SK-N-SH (cell line): ENCODE measurements at regions not wholly inside any gene's neighbourhood (a gene's known extent, or its start where the extent isn't known, plus 50 kb on each side); places are given as distances from the start of the nearest gene placed in this dataset.
A peak's percentile ranks its signal among the peaks of the same experiment; 100 is the strongest.

Experiments used
- CTCF ChIA-PET: fragments of 300-600, 350-600 bp; formaldehyde crosslinking; extraction: SDS; loops from one replicate; lab custom pipeline; 2021; lab: Yijun Ruan, JAX
- POLR2A ChIA-PET: fragments of 350-600 bp; sonication (Branson Sonifier 250); formaldehyde crosslinking; extraction: SDS; loops from one replicate; lab custom pipeline; 2020; ENCODE audit warnings: antibody characterized with exemption, inconsistent platforms; lab: Yijun Ruan, JAX
- DNase-seq: peaks from one replicate; pipeline ENCODE4 v3.0.0; 2012
- H2AFZ ChIP-seq: fragments of 200-600 bp; sonication (generic); 2 replicates; pipeline ENCODE4 v1.8.1; 2016; ENCODE audit warnings: antibody characterized with exemption, mild to moderate bottlenecking, low read depth
- H3F3A ChIP-seq: fragments of 200-600 bp; sonication (generic); replicated peaks from 2 replicates; pipeline ENCODE3; 2016; ENCODE audit warnings: antibody characterized with exemption, mild to moderate bottlenecking; ENCODE audit not compliant: insufficient read depth
- H3K27ac ChIP-seq, 2 experiments: fragments of 200-500 bp in 1 of 2; fragments of 200-600 bp in 1 of 2; sonication (Bioruptor generic) in 1 of 2; sonication (generic), shearing (Covaris generic) in 1 of 2; 2 replicates each; pipeline versions ENCODE4 v1.5.1 to v1.6.1; 2014 to 2016; ENCODE audit warnings: low read depth in 2 of 2, inconsistent platforms in 1 of 2, low read length in 1 of 2, mild to moderate bottlenecking in 1 of 2, mixed read lengths in 1 of 2
- H3K27me3 ChIP-seq: fragments of 200-600 bp; sonication (generic), shearing (Covaris generic); 2 replicates; pipeline ENCODE4 v1.6.1; 2016; ENCODE audit warnings: mixed run types; ENCODE audit not compliant: insufficient read depth
- H3K36me3 ChIP-seq, 2 experiments: fragments of 200-500 bp in 1 of 2; fragments of 200-600 bp in 1 of 2; sonication (Bioruptor generic) in 1 of 2; sonication (generic) in 1 of 2; replicated peaks in 1 of 2; 2 replicates each; pipeline versions ENCODE3 to v1.5.1; 2014 to 2016; ENCODE audit warnings: low read length in 1 of 2, mild to moderate bottlenecking in 1 of 2; ENCODE audit not compliant: insufficient read depth in 2 of 2, control insufficient read depth in 1 of 2
- H3K4me1 ChIP-seq, 2 experiments: fragments of 200-500 bp in 1 of 2; fragments of 200-600 bp in 1 of 2; sonication (Bioruptor generic) in 1 of 2; sonication (generic), shearing (Covaris generic) in 1 of 2; 2 replicates each; pipeline versions ENCODE4 v1.5.1 to v1.6.1; 2014 to 2016; ENCODE audit warnings: low read depth in 1 of 2, low read length in 1 of 2, mixed run types in 1 of 2; ENCODE audit not compliant: insufficient read depth in 2 of 2, control insufficient read depth in 1 of 2
- H3K4me2 ChIP-seq: fragments of 200-600 bp; sonication (generic), shearing (Covaris generic); 2 replicates; pipeline ENCODE4 v1.6.1; 2017; ENCODE audit warnings: mixed run types
- H3K4me3 ChIP-seq, 2 experiments: fragments of 200-500 bp in 1 of 2; fragments of 200-600 bp in 1 of 2; sonication (Bioruptor generic) in 1 of 2; sonication (generic), shearing (Covaris generic) in 1 of 2; 2 replicates each; pipeline versions ENCODE4 v1.5.1 to v1.8.1; 2014 to 2016; ENCODE audit warnings: low read depth in 2 of 2, inconsistent platforms in 1 of 2, low read length in 1 of 2, mild to moderate bottlenecking in 1 of 2, mixed read lengths in 1 of 2, moderate library complexity in 1 of 2
- H3K79me2 ChIP-seq: fragments of 200-600 bp; sonication (generic); 2 replicates; pipeline ENCODE4 v1.8.1; 2017; ENCODE audit warnings: mild to moderate bottlenecking; ENCODE audit not compliant: insufficient read depth
- H3K9ac ChIP-seq: fragments of 200-600 bp; sonication (generic); 2 replicates; pipeline ENCODE4 v1.6.1; 2017; ENCODE audit warnings: mixed run types
- H3K9me2 ChIP-seq: fragments of 200-600 bp; sonication (generic); 2 replicates; pipeline ENCODE4 v1.6.1; 2017; ENCODE audit warnings: mixed run types
- H3K9me3 ChIP-seq: fragments of 200-600 bp; sonication (generic); 2 replicates; pipeline ENCODE4 v1.6.1; 2017; ENCODE audit warnings: mixed run types, mild to moderate bottlenecking, moderate library complexity
- H4K20me1 ChIP-seq: fragments of 200-600 bp; sonication (generic); 2 replicates; pipeline ENCODE4 v1.6.1; 2017; ENCODE audit warnings: mild to moderate bottlenecking, mixed run types; ENCODE audit not compliant: insufficient read depth
- CTCF ChIP-seq: fragments of 200-600 bp; sonication (generic); IDR thresholded peaks from 2 replicates; pipeline ENCODE4 v1.6.1; 2017; ENCODE audit warnings: antibody characterized with exemption, mild to moderate bottlenecking, moderate library complexity
- EP300 ChIP-seq, 2 experiments: IDR thresholded peaks; 2 replicates each; pipeline versions ENCODE4 v1.4.0 to v1.6.1; 2012; ENCODE audit warnings: borderline replicate concordance in 1 of 2, low read depth in 1 of 2, low read length in 1 of 2
- FOXJ3 ChIP-seq: sonication (generic); formaldehyde crosslinking; IDR thresholded peaks from 2 replicates; pipeline ENCODE4 v1.5.1; 2020; ENCODE audit warnings: mild to moderate bottlenecking, missing genetic modification reagents
- FOXM1 ChIP-seq: IDR thresholded peaks from 2 replicates; pipeline ENCODE4 v1.4.0; 2012; ENCODE audit warnings: low read depth, mild to moderate bottlenecking
- JUND ChIP-seq: IDR thresholded peaks from 2 replicates; pipeline ENCODE4 v1.4.0; 2012
- MXI1 ChIP-seq: IDR thresholded peaks from 2 replicates; pipeline ENCODE4 v1.6.1; 2012; ENCODE audit warnings: mild to moderate bottlenecking, low read depth, low read length, improper control_type of control experiment
- RAD21 ChIP-seq: IDR thresholded peaks from 2 replicates; pipeline ENCODE4 v1.6.1; 2012; ENCODE audit warnings: mild to moderate bottlenecking, low read length
- SMC3 ChIP-seq: IDR thresholded peaks from 2 replicates; pipeline ENCODE4 v1.6.1; 2012; ENCODE audit warnings: low read depth, low read length, improper control_type of control experiment
- TCF12 ChIP-seq: IDR thresholded peaks from 2 replicates; pipeline ENCODE4 v1.4.0; 2012
- TEAD4 ChIP-seq: IDR thresholded peaks from 2 replicates; pipeline ENCODE4 v1.4.0; 2012; ENCODE audit warnings: mild to moderate bottlenecking, borderline replicate concordance; ENCODE audit not compliant: insufficient read depth
- WGBS: methylation state at CpG from one replicate; pipeline ENCODE4 v1.1.6; 2017; ENCODE audit warnings: low lambda C conversion rate; 5-methylcytosine and 5-hydroxymethylcytosine counted together

- H3K4me2 ChIP-seq: no peak overlapping the region
- H3K27ac ChIP-seq: no peak overlapping the region
- H3K9me2 ChIP-seq: no peaks in the 10 kb centered on the region
- 47% methylated on average over 3 of the region's 3 CpGs for WGBS
- H2AFZ ChIP-seq: no peak overlapping the region
- no peaks in the 10 kb centered on the region for H4K20me1 ChIP-seq
- no peaks in the 10 kb centered on the region for H3K79me2 ChIP-seq
- TF ChIP-seq FOXJ3 (CRISPR knock-in tag) (no peak), JUND (no peak), MXI1 (no peak), FOXM1 (no peak), EP300 (IDR thresholded peaks at IDR 0.05; ENCODE audit: borderline replicate concordance in 1 of 2, low read depth in 1 of 2, low read length in 1 of 2) (no peak), TCF12 (no peak)
- TF ChIP-seq, all 33 proteins: peak for 0
- H3K4me3 ChIP-seq: no peak overlapping the region
- no peak for DNase-seq
- ChIA-PET CTCF (no interaction called here), POLR2A (no interaction called here)
- no peaks in the 10 kb centered on the region for H3K27me3 ChIP-seq
- no peaks in the 10 kb centered on the region for H3K9me3 ChIP-seq
- H3K9ac ChIP-seq: no peak overlapping the region
- H3F3A ChIP-seq: no peaks in the 10 kb centered on the region
- H3K36me3 ChIP-seq: no peaks in the 10 kb centered on the region
- H3K4me1 ChIP-seq: peaks cover 0 to 17% of the 10 kb centered on the region in 2 experiments; a peak in 2 of 4 replicates
Measured at GRCh38 chr1:238254935-238255334, 364.2 kb upstream of the ZP4 start.

- Histone ChIP-seq H3K4me1 (peaks cover 0 to 11% of the 10 kb centered on the region in 2 experiments; a peak in 2 of 4 replicates), H4K20me1 (no peaks in the 10 kb centered on the region), H3K9me3 (no peaks in the 10 kb centered on the region), H3K9ac (no peak overlapping the region), H3K4me2 (no peak overlapping the region), H3K36me3 (no peaks in the 10 kb centered on the region), H3K4me3 (no peak overlapping the region), H3K27ac (no peak overlapping the region), H3K79me2 (no peaks in the 10 kb centered on the region), H3K9me2 (no peaks in the 10 kb centered on the region), H3F3A (no peaks in the 10 kb centered on the region), H2AFZ (no peak overlapping the region), H3K27me3 (no peaks in the 10 kb centered on the region)
- CTCF ChIA-PET: interaction anchor here (0.7 to 2.7 kb wide), 9 partner anchors 12 to 782 kb away, joined by 3 to 9 read pairs (median 3); no protein-coding TSS in a partner anchor
- 63% methylated on average over 15 of the region's 15 CpGs for WGBS
- TF ChIP-seq SMC3: peak; percentile 63
- peak; percentile 66 for TF ChIP-seq RAD21
- TF ChIP-seq CTCF: peak; percentile 72
- TF ChIP-seq EP300 (IDR thresholded peaks at IDR 0.05; ENCODE audit: borderline replicate concordance in 1 of 2, low read depth in 1 of 2, low read length in 1 of 2): no peak
- peak; percentile 41 for DNase-seq
- POLR2A ChIA-PET: no interaction called here
Measured at GRCh38 chr1:238252033-238252802, 361.5 kb upstream of the ZP4 start.

- H3K9me3 ChIP-seq: no peaks in the 10 kb centered on the region
- no peak for TF ChIP-seq TEAD4
- no peak for TF ChIP-seq FOXM1
- H3F3A ChIP-seq: no peaks in the 10 kb centered on the region
- no peak overlapping the region for H3K4me3 ChIP-seq
- no peak overlapping the region for H3K4me2 ChIP-seq
- ChIA-PET CTCF (interaction anchor here (1.1 to 1.6 kb wide), 3 partner anchors 10 to 11 kb away, joined by 3 to 6 read pairs (median 4); no protein-coding TSS in a partner anchor), POLR2A (no interaction called here)
- WGBS: 49% methylated on average over 3 of the region's 3 CpGs
- H4K20me1 ChIP-seq: no peaks in the 10 kb centered on the region
- no peaks in the 10 kb centered on the region; a peak in 1 of 4 replicates for H3K4me1 ChIP-seq
- no peak for DNase-seq
- H2AFZ ChIP-seq: no peak overlapping the region
- H3K9ac ChIP-seq: no peak overlapping the region
- H3K27me3 ChIP-seq: no peaks in the 10 kb centered on the region
- no peaks in the 10 kb centered on the region for H3K36me3 ChIP-seq
- H3K27ac ChIP-seq: no peak overlapping the region
- H3K9me2 ChIP-seq: no peaks in the 10 kb centered on the region
- no peaks in the 10 kb centered on the region for H3K79me2 ChIP-seq
Measured at GRCh38 chr1:238248356-238248755, 357.6 kb upstream of the ZP4 start.
